ENCODE measurements at regions not wholly inside any gene's neighbourhood (a gene's known extent, or its start where the extent isn't known, plus 50 kb on each side); places are given as distances from the start of the nearest gene placed in this dataset.

GRCh38 chr11:129280027-129280811, 88.1 kb upstream of the ARHGAP32 start:
- intact Hi-C loops (cut with DNase I): no loop called here
- peaks cover 38% of the 10 kb centered on the region for H3K4me1 ChIP-seq
- H3K4me3 ChIP-seq: peak overlapping the region; percentile 61
- no peak for TF ChIP-seq CTCF (IDR thresholded peaks at IDR 0.05)
- no peaks in the 10 kb centered on the region for H3K36me3 ChIP-seq
- no peaks in the 10 kb centered on the region for H3K27me3 ChIP-seq (ENCODE audit: low read depth)
- peak overlapping the region; percentile 36 for H3K27ac ChIP-seq
- DNase-seq: no peak
- H3K9me3 ChIP-seq: no peaks in the 10 kb centered on the region
- ATAC-seq: no peak

GRCh38 chr11:129279326-129280026, 87.4 kb upstream of the ARHGAP32 start:
- TF ChIP-seq CTCF (IDR thresholded peaks at IDR 0.05): no peak
- no peaks in the 10 kb centered on the region for H3K36me3 ChIP-seq
- DNase-seq (peak; percentile 86), ATAC-seq (peak; percentile 92 to 96)
- H3K27ac ChIP-seq: peak overlapping the region; percentile 36
- H3K4me3 ChIP-seq: peak overlapping the region; percentile 61
- peaks cover 39% of the 10 kb centered on the region for H3K4me1 ChIP-seq
- intact Hi-C loops (cut with DNase I): no loop called here
- no peaks in the 10 kb centered on the region for H3K9me3 ChIP-seq
- no peaks in the 10 kb centered on the region for H3K27me3 ChIP-seq (ENCODE audit: low read depth)

GRCh38 chr11:129278586-129279319, 86.6 kb upstream of the ARHGAP32 start:
- H3K27me3 ChIP-seq (ENCODE audit: low read depth): no peaks in the 10 kb centered on the region
- peak overlapping the region; percentile 69 for H3K4me3 ChIP-seq
- no peak for TF ChIP-seq CTCF (IDR thresholded peaks at IDR 0.05)
- H3K36me3 ChIP-seq: no peaks in the 10 kb centered on the region
- ATAC-seq (peak in 1 of 2 donors; percentile 57), DNase-seq (peak; percentile 49)
- no peaks in the 10 kb centered on the region for H3K9me3 ChIP-seq
- peak overlapping the region; percentile 32 for H3K27ac ChIP-seq
- intact Hi-C loops (cut with DNase I): no loop called here
- H3K4me1 ChIP-seq: peaks cover 39% of the 10 kb centered on the region

GRCh38 chr11:129277198-129277843, 85.2 kb upstream of the ARHGAP32 start:
- Histone ChIP-seq H3K9me3 (no peaks in the 10 kb centered on the region), H3K27me3 (ENCODE audit: low read depth) (no peaks in the 10 kb centered on the region), H3K4me3 (peak overlapping the region; percentile 69), H3K27ac (no peak overlapping the region), H3K36me3 (no peaks in the 10 kb centered on the region), H3K4me1 (peaks cover 39% of the 10 kb centered on the region)
- no peak for ATAC-seq
- no peak for TF ChIP-seq CTCF (IDR thresholded peaks at IDR 0.05)
- intact Hi-C loops (cut with DNase I): no loop called here
- DNase-seq: no peak

GRCh38 chr11:129275828-129276227, 83.7 kb upstream of the ARHGAP32 start:
- TF ChIP-seq CTCF (IDR thresholded peaks at IDR 0.05): no peak
- no peak for DNase-seq
- Histone ChIP-seq H3K4me1 (peaks cover 39% of the 10 kb centered on the region), H3K36me3 (no peaks in the 10 kb centered on the region), H3K27ac (no peak overlapping the region), H3K4me3 (no peak overlapping the region), H3K27me3 (ENCODE audit: low read depth) (no peaks in the 10 kb centered on the region), H3K9me3 (no peaks in the 10 kb centered on the region)
- intact Hi-C loops (cut with DNase I): no loop called here
- ATAC-seq: no peak

Data from lower lobe of right lung (tissue), 2 donors.